ENCODE measurements at regions not wholly inside any gene's neighbourhood (a gene's known extent, or its start where the extent isn't known, plus 50 kb on each side); places are given as distances from the start of the nearest gene placed in this dataset.
"Not testable (repeated sequence)": the region's sequence is repeated elsewhere in the genome, so short reads cannot be mapped to it uniquely, and the experiment has no call there.

GRCh38 chr6:12490351-12490903, 200.3 kb downstream of the EDN1 start:
- ChIA-PET POLR2A (no interaction called here), CTCF (interaction anchor here (0.9 kb wide), 1 partner anchor 201 kb away, joined by 3 read pairs; no protein-coding TSS in a partner anchor)
- H3K9me3 ChIP-seq (ENCODE audit: control insufficient read depth, insufficient read depth, low read length), result peaks cover 6% of the 10 kb centered on the region; the same call in 1 of the 2 replicates
- no peak overlapping the region for H3K4me3 ChIP-seq (ENCODE audit: low read depth, low read length)
- no peak for DNase-seq (ENCODE audit: low read depth, low spot score)
- H3K27me3 ChIP-seq (ENCODE audit: control insufficient read depth, insufficient read depth, low read length), result no peaks in the 10 kb centered on the region
- no peak for TF ChIP-seq CTCF (IDR thresholded peaks at IDR 0.05; ENCODE audit: low read depth, low read length)
- H3K27ac ChIP-seq (ENCODE audit: low read depth, low read length), result no peak overlapping the region

DNA sequence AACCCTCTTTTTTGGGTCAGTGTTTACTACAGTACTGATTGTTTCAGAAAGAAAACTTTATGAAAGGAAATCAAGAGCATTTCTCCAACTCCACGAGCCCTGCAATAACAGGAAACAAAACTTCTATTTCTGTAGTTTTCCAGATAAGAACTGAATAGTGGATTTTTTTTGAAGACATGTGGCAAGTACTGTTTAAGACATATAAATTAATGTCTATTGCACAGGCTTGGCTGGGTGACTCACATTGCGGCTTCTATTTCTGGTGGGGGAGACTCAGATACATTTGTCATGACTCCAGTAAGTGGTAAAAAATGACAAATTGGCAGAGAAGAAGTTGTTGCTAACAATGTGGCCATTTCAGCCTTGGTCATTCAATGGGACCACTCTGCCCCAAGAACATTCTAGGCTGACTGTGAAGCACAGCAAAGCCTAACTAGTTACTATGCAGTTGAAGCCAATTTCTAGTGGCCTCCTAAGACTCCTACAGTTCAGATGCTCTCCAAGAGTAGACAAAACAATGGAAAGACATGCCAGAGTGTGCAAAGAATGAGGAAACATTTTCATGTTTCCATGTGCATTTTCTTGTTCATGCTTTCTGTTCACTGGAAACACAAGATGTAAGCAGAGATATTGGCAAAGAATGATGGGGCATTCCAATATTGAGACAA, 200.9 kb downstream of the EDN1 start:
- Histone ChIP-seq H3K4me3 (ENCODE audit: low read depth, low read length) (no peak overlapping the region), H3K9me3 (ENCODE audit: control insufficient read depth, insufficient read depth, low read length) (peaks cover 6% of the 10 kb centered on the region; the same call in 1 of the 2 replicates), H3K27ac (ENCODE audit: low read depth, low read length) (no peak overlapping the region), H3K27me3 (ENCODE audit: control insufficient read depth, insufficient read depth, low read length) (no peaks in the 10 kb centered on the region)
- ChIA-PET CTCF (no interaction called here), POLR2A (no interaction called here)
- no peak for TF ChIP-seq CTCF (IDR thresholded peaks at IDR 0.05; ENCODE audit: low read depth, low read length)
- DNase-seq (ENCODE audit: low read depth, low spot score), result peak; percentile 47

- DNase-seq (ENCODE audit: low read depth, low spot score); H3K4me3 ChIP-seq (ENCODE audit: low read depth, low read length); POLR2A ChIA-PET; H3K27me3 ChIP-seq (ENCODE audit: control insufficient read depth, insufficient read depth, low read length); H3K9me3 ChIP-seq (ENCODE audit: control insufficient read depth, insufficient read depth, low read length); H3K27ac ChIP-seq (ENCODE audit: low read depth, low read length); CTCF ChIA-PET: not testable (repeated sequence)
Measured at GRCh38 chr6:12492929-12493328, 202.8 kb downstream of the EDN1 start.

DNA sequence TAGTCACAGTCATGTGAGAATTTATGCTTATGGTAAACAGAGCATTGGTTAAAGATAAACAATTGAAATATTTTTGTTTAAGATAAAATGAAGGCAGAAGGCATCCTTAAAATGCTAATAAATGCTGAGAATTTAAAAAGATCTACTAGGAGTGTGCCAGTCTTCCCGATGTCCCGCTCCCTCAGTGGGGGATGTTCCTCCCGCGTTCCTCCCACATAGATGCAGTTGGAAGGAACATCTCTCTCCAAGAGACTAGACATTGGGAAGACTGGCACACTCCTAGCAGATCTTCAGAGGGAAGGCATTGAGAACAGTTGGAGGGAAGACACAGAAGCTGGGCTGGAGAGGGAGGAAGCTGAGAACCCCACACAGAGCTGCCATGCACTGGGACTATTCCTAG, 203.3 kb downstream of the EDN1 start:
- TF ChIP-seq CTCF (IDR thresholded peaks at IDR 0.05; ENCODE audit: low read depth, low read length), result no peak
- no peaks in the 10 kb centered on the region for H3K27me3 ChIP-seq (ENCODE audit: control insufficient read depth, insufficient read depth, low read length)
- DNase-seq (ENCODE audit: low read depth, low spot score), result no peak
- CTCF ChIA-PET, result interaction anchor here (0.8 kb wide), 1 partner anchor 12 kb away, joined by 3 read pairs; no protein-coding TSS in a partner anchor
- H3K27ac ChIP-seq (ENCODE audit: low read depth, low read length), result no peak overlapping the region
- POLR2A ChIA-PET, result no interaction called here
- H3K4me3 ChIP-seq (ENCODE audit: low read depth, low read length), result no peak overlapping the region
- H3K9me3 ChIP-seq (ENCODE audit: control insufficient read depth, insufficient read depth, low read length), result peaks cover 6% of the 10 kb centered on the region; the same call in 1 of the 2 replicates

DNA sequence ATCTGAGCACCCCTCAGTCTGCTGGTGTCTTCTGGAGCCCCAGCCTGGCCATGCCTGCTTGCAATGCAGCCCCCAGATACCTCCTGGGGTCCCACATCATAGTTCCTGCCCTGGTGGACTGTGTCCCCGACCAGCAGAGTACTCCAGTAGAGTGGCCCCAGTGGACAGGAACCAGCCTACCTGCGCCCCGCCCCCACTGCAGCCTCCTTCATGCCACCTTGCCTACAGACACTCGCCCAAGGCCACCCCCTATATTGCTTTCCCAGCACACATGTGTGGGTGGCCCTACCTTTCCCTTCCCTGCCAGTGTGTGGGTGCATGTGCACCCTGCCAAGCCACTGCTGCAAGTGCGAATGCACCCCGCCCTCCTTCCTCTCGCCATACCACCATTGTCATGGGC, 204.0 kb downstream of the EDN1 start:
- no peaks in the 10 kb centered on the region for H3K27me3 ChIP-seq (ENCODE audit: control insufficient read depth, insufficient read depth, low read length)
- POLR2A ChIA-PET, result no interaction called here
- no peak for TF ChIP-seq CTCF (IDR thresholded peaks at IDR 0.05; ENCODE audit: low read depth, low read length)
- CTCF ChIA-PET, result interaction anchor here (0.8 kb wide), 1 partner anchor 13 kb away, joined by 3 read pairs; no protein-coding TSS in a partner anchor
- no peak overlapping the region for H3K4me3 ChIP-seq (ENCODE audit: low read depth, low read length)
- H3K9me3 ChIP-seq (ENCODE audit: control insufficient read depth, insufficient read depth, low read length), result peaks cover 6% of the 10 kb centered on the region; the same call in 1 of the 2 replicates
- DNase-seq (ENCODE audit: low read depth, low spot score), result no peak
- H3K27ac ChIP-seq (ENCODE audit: low read depth, low read length), result no peak overlapping the region

Data from AG04450 (cell line).